ENCODE measurements at regions not wholly inside any gene's neighbourhood (a gene's known extent, or its start where the extent isn't known, plus 50 kb on each side); places are given as distances from the start of the nearest gene placed in this dataset.

DNA sequence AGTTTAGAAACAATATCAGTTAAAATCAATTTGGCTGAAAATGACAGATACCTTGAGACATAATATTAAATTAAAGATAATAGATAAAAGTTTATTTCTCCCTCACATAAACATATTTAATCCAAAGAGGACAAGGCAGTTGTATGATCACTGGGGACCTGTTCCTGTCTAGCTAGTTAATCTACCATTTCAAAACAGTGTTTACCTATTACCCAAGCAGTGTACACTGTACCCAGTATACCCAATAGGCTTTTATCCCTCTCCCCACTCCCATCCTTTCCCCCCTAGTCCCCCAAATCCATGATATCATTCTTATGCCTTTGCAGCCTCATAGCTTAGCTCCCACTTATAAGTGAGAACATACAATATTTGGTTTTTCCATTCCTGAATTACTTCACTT, 229.7 kb upstream of the LARGE1 start:
- no peak for FAIRE-seq
- no peaks in the 10 kb centered on the region for H3K36me3 ChIP-seq (ENCODE audit: control insufficient read depth in 2 of 3, insufficient read depth in 3 of 3, low read length in 3 of 3)
- TF ChIP-seq, protein P1, sequence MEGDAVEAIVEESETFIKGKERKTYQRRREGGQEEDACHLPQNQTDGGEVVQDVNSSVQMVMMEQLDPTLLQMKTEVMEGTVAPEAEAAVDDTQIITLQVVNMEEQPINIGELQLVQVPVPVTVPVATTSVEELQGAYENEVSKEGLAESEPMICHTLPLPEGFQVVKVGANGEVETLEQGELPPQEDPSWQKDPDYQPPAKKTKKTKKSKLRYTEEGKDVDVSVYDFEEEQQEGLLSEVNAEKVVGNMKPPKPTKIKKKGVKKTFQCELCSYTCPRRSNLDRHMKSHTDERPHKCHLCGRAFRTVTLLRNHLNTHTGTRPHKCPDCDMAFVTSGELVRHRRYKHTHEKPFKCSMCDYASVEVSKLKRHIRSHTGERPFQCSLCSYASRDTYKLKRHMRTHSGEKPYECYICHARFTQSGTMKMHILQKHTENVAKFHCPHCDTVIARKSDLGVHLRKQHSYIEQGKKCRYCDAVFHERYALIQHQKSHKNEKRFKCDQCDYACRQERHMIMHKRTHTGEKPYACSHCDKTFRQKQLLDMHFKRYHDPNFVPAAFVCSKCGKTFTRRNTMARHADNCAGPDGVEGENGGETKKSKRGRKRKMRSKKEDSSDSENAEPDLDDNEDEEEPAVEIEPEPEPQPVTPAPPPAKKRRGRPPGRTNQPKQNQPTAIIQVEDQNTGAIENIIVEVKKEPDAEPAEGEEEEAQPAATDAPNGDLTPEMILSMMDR (IDR thresholded peaks at IDR 0.05; ENCODE audit: borderline replicate concordance, extremely low read depth, insufficient read depth): no peak
- no peak overlapping the region for H3K27ac ChIP-seq (ENCODE audit: low read depth in 2 of 2, low read length in 2 of 2)
- H3K4me3 ChIP-seq (ENCODE audit: low read length in 3 of 3): no peak overlapping the region
- DNase-seq: no peak
- no peak overlapping the region for H3K9ac ChIP-seq (ENCODE audit: low read length in 3 of 3)
- H3K27me3 ChIP-seq (ENCODE audit: control insufficient read depth, insufficient read depth, low read length): no peaks in the 10 kb centered on the region
- peaks cover 0 to under 1% (median 0%) of the 10 kb centered on the region in 3 donors for H3K9me3 ChIP-seq (ENCODE audit: control insufficient read depth in 2 of 3, insufficient read depth in 1 of 3, low read length in 3 of 3)
- H3K4me1 ChIP-seq (ENCODE audit: control insufficient read depth in 2 of 3, insufficient read depth in 2 of 3, low read depth in 1 of 3, low read length in 3 of 3): no peaks in the 10 kb centered on the region
- intact Hi-C loops (cut with DNase I): no loop called here

DNA sequence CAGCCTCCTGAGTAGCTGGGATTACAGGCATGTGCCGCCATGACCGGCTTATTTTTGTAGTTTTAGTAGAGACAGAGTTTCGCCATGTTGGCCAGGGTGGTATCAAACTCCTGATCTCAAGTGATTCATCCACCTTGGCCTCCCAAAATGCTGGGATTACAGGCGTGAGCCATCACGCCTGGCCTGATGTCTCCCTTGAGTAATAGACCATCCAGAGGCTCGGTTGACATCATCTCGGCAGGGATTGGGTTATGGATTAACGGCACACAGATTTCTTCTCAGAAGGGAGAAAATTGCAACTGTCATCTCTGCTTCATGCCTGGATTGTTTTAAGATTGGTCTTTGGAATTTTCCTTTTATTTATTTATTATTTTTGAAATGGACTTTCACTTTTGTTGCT, 239.2 kb upstream of the LARGE1 start:
- intact Hi-C loops (cut with DNase I): no loop called here
- H3K27me3 ChIP-seq (ENCODE audit: control insufficient read depth, insufficient read depth, low read length): no peaks in the 10 kb centered on the region
- no peak for DNase-seq
- TF ChIP-seq, protein P1 (IDR thresholded peaks at IDR 0.05; ENCODE audit: borderline replicate concordance, extremely low read depth, insufficient read depth): no peak
- H3K9ac ChIP-seq (ENCODE audit: low read length in 3 of 3): no peak overlapping the region
- H3K9me3 ChIP-seq (ENCODE audit: control insufficient read depth in 2 of 3, insufficient read depth in 1 of 3, low read length in 3 of 3): no peaks in the 10 kb centered on the region
- H3K4me1 ChIP-seq (ENCODE audit: control insufficient read depth in 2 of 3, insufficient read depth in 2 of 3, low read depth in 1 of 3, low read length in 3 of 3): no peaks in the 10 kb centered on the region
- no peaks in the 10 kb centered on the region for H3K36me3 ChIP-seq (ENCODE audit: control insufficient read depth in 2 of 3, insufficient read depth in 3 of 3, low read length in 3 of 3)
- FAIRE-seq: no peak
- no peak overlapping the region for H3K4me3 ChIP-seq (ENCODE audit: low read length in 3 of 3)
- no peak overlapping the region for H3K27ac ChIP-seq (ENCODE audit: low read depth in 2 of 2, low read length in 2 of 2)

DNA sequence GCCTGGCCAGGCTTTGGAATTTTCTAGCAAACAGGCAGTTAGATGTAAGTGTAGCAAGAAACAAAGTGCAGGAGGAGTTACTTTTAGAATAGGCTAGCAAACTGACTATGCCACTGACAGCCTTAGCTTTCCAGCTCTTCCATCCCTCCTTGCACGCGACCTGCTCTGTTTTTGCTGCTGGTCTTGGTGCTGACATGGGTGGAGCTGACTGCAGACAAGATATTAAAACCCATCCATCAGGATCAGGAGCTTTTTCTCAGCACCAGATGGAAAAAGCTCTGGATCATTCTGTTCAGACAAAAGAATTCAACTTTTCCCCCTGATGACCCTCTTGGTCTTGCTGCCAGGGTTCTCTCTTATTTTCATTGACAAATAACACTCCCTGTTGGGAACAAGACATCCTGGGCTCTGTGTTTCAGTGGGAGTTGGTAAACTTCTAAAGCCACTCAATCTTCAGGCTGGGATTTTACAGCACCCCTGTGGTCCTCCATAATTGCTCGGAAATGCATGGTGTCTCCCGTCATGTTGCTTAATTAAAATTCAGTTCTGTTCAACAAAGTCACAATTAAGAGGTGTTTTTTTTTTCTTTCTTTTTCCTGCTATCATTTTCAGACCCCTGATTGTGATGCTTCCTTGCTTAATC, 240.0 kb upstream of the LARGE1 start:
- DNase-seq: no peak
- H3K4me3 ChIP-seq (ENCODE audit: low read length in 3 of 3): no peak overlapping the region
- H3K27me3 ChIP-seq (ENCODE audit: control insufficient read depth, insufficient read depth, low read length): no peaks in the 10 kb centered on the region
- H3K27ac ChIP-seq (ENCODE audit: low read depth in 2 of 2, low read length in 2 of 2): no peak overlapping the region
- FAIRE-seq: no peak
- no peaks in the 10 kb centered on the region for H3K36me3 ChIP-seq (ENCODE audit: control insufficient read depth in 2 of 3, insufficient read depth in 3 of 3, low read length in 3 of 3)
- H3K9me3 ChIP-seq (ENCODE audit: control insufficient read depth in 2 of 3, insufficient read depth in 1 of 3, low read length in 3 of 3): no peaks in the 10 kb centered on the region
- TF ChIP-seq, protein P1 (IDR thresholded peaks at IDR 0.05; ENCODE audit: borderline replicate concordance, extremely low read depth, insufficient read depth): no peak
- no peak overlapping the region for H3K9ac ChIP-seq (ENCODE audit: low read length in 3 of 3)
- intact Hi-C loops (cut with DNase I): no loop called here
- H3K4me1 ChIP-seq (ENCODE audit: control insufficient read depth in 2 of 3, insufficient read depth in 2 of 3, low read depth in 1 of 3, low read length in 3 of 3): no peaks in the 10 kb centered on the region
